Lower leg skin (tissue), 3 donors: ENCODE measurements at regions not wholly inside any gene's neighbourhood (a gene's known extent, or its start where the extent isn't known, plus 50 kb on each side); places are given as distances from the start of the nearest gene placed in this dataset.

ENCODE experiments used
- CTCF ChIP-seq, 3 donors: fragments of 450-650 bp; IDR thresholded peaks; one replicate each; pipeline ENCODE4 v1.5.1; 2016; ENCODE audit warnings: antibody characterized with exemption in 3 of 3, mild to moderate bottlenecking in 3 of 3, moderate library complexity in 2 of 3
- POLR2A ChIP-seq, 2 donors: fragments of 450-650 bp; IDR thresholded peaks; one replicate each; pipeline ENCODE4 v1.6.1; 2016 to 2017; ENCODE audit warnings: antibody characterized with exemption in 2 of 2, mild to moderate bottlenecking in 1 of 2, moderate library complexity in 1 of 2

DNA sequence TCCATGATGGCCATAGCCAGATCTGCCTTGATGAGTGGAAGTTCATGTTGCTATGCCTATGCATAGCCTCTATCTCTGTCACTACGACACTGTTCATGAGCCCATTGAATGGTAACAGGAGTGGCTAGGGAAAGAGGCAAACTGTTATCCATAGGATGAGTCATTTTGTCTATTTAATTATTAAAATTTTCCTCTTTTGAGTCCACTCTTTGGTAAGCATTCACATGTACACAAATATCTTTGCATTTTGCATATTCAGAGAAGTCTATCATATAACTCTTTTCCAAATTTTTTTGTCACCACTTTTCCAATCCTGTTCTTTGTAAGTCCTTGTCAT is 364.4 kb downstream of the KCNJ3 start:
- no peak for TF ChIP-seq POLR2A (IDR thresholded peaks at IDR 0.05)
- TF ChIP-seq CTCF (IDR thresholded peaks at IDR 0.05), result no peak
